HCT116 (cell line): ENCODE measurements at regions not wholly inside any gene's neighbourhood (a gene's known extent, or its start where the extent isn't known, plus 50 kb on each side); places are given as distances from the start of the nearest gene placed in this dataset.

Source experiments
- ATAC-seq: fragments of 200-7000 bp; cut with Tn5 transposase; 2 replicates; pipeline ENCODE4 v1.9.1; 2020; ENCODE audit warnings: mild to moderate bottlenecking, moderate library complexity
- BruUV-seq: library from RNA; stranded (reverse); fragments of 400-500 nt; replicated peaks from 2 replicates; lab custom pipeline; 2021; lab: Mats Ljungman, UMichigan
- CTCF ChIA-PET: fragments of 300-600 bp; sonication (Branson Sonifier 250); formaldehyde crosslinking; loops from one replicate; lab custom pipeline; 2021; ENCODE audit warnings: antibody characterized with exemption; lab: Charles Lee
- POLR2A ChIA-PET: fragments of 300-600, 350-600 bp; sonication (Branson Sonifier 250); formaldehyde crosslinking; loops from one replicate; lab custom pipeline; 2021; ENCODE audit warnings: antibody characterized with exemption; lab: Charles Lee
- RAD21 ChIA-PET, 2 experiments: fragments of 300-600 bp; sonication (Branson Sonifier 250); formaldehyde crosslinking; loops; one replicate each; lab custom pipeline; 2023; ENCODE audit warnings: low total read pairs in 2 of 2; ENCODE audit not compliant: uncharacterized antibody in 2 of 2, unreplicated experiment in 2 of 2, low non-redundant PET in 1 of 2; lab: Charles Lee
- DNase-seq: peaks from one replicate; pipeline ENCODE4 v3.0.0-alpha.2; 2010; ENCODE audit warnings: low read depth, low spot score
- H2AFZ ChIP-seq: fragments of 200-600 bp; shearing (Covaris generic), sonication (generic); 2 replicates; pipeline ENCODE4 v1.6.1; 2017; ENCODE audit warnings: low read depth, mixed run types, mixed read lengths, antibody characterized with exemption, low read length; ENCODE audit not compliant: poor library complexity, severe bottlenecking
- H3K27ac ChIP-seq: 2 replicates; pipeline ENCODE4 v1.5.1; 2012; ENCODE audit warnings: low read depth, low read length
- H3K27me3 ChIP-seq: fragments of 200-600 bp; sonication (generic); 2 replicates; pipeline ENCODE4 v1.6.1; 2016; ENCODE audit warnings: mixed run types, low read length, mixed read lengths; ENCODE audit not compliant: insufficient read depth
- H3K36me3 ChIP-seq, 2 experiments: fragments of 200-500 bp in 1 of 2; fragments of 200-600 bp in 1 of 2; sonication (Bioruptor generic) in 1 of 2; sonication (generic) in 1 of 2; 2 replicates each; pipeline versions ENCODE4 v1.5.1 to v1.6.1; 2014 to 2016; ENCODE audit warnings: low read length in 2 of 2, inconsistent platforms in 1 of 2, mixed read lengths in 1 of 2, mixed run types in 1 of 2; ENCODE audit not compliant: insufficient read depth in 2 of 2, control insufficient read depth in 1 of 2
- H3K4me1 ChIP-seq, 2 experiments: fragments of 200-600 bp in 1 of 2; sonication (generic) in 1 of 2; 2 replicates each; pipeline versions ENCODE4 v1.5.1 to v1.6.1; 2012 to 2017; ENCODE audit warnings: low read length in 2 of 2, inconsistent platforms in 1 of 2, mild to moderate bottlenecking in 1 of 2, mixed read lengths in 1 of 2, mixed run types in 1 of 2, moderate library complexity in 1 of 2; ENCODE audit not compliant: insufficient read depth in 2 of 2, control insufficient read depth in 1 of 2
- H3K4me2 ChIP-seq: fragments of 200-600 bp; sonication (generic); 2 replicates; pipeline ENCODE4 v1.6.1; 2017; ENCODE audit warnings: mixed run types, low read length, mixed read lengths
- H3K4me3 ChIP-seq, 2 experiments: fragments of 200-600 bp in 1 of 2; sonication (generic) in 1 of 2; replicated peaks in 1 of 2; 2 replicates each; pipeline ENCODE4 v1.5.1; 2011 to 2016; ENCODE audit warnings: low read length in 2 of 2, control low read depth in 1 of 2, low read depth in 1 of 2, mild to moderate bottlenecking in 1 of 2, mixed read lengths in 1 of 2, mixed run types in 1 of 2
- H3K79me2 ChIP-seq: fragments of 200-600 bp; sonication (generic); 2 replicates; pipeline ENCODE4 v1.6.1; 2017; ENCODE audit warnings: mild to moderate bottlenecking, mixed run types, low read length, moderate library complexity, mixed read lengths; ENCODE audit not compliant: insufficient read depth
- H3K9ac ChIP-seq: fragments of 200-600 bp; sonication (generic); 2 replicates; pipeline ENCODE4 v1.6.1; 2016; ENCODE audit warnings: low read length, mixed read lengths
- H3K9me2 ChIP-seq: fragments of 200-600 bp; sonication (generic), shearing (Covaris generic); 2 replicates; pipeline ENCODE4 v1.6.1; 2017; ENCODE audit warnings: mixed run types, mild to moderate bottlenecking, moderate library complexity; ENCODE audit not compliant: insufficient read depth
- H3K9me3 ChIP-seq, 2 experiments: fragments of 200-500 bp in 1 of 2; fragments of 200-600 bp in 1 of 2; sonication (Bioruptor generic) in 1 of 2; sonication (generic) in 1 of 2; 2 replicates each; pipeline ENCODE4 v1.6.1; 2014 to 2017; ENCODE audit warnings: low read length in 2 of 2, mixed read lengths in 2 of 2, inconsistent platforms in 1 of 2, low read depth in 1 of 2, mild to moderate bottlenecking in 1 of 2, mixed run types in 1 of 2, moderate library complexity in 1 of 2; ENCODE audit not compliant: control insufficient read depth in 1 of 2, insufficient read depth in 1 of 2
- H4K20me1 ChIP-seq: fragments of 200-600 bp; sonication (generic), shearing (Covaris generic); 2 replicates; pipeline ENCODE4 v1.6.1; 2017; ENCODE audit warnings: mixed run types, mild to moderate bottlenecking, moderate library complexity; ENCODE audit not compliant: insufficient read depth
- ATF3 ChIP-seq: IDR thresholded peaks from 2 replicates; pipeline ENCODE4 v1.6.1; 2012
- CBX3 ChIP-seq: IDR thresholded peaks from 2 replicates; pipeline ENCODE4 v1.6.1; 2012; ENCODE audit warnings: low read depth
- CEBPB ChIP-seq: IDR thresholded peaks from 2 replicates; pipeline ENCODE4 v1.6.1; 2012; ENCODE audit warnings: low read depth
- CTCF ChIP-seq, 3 experiments: fragments of 200-600 bp in 1 of 3; sonication (generic) in 1 of 3; IDR thresholded peaks in 2 of 3; conservative IDR thresholded peaks in 1 of 3; 2 replicates each; pipeline ENCODE4 v1.5.1; 2012 to 2017; ENCODE audit warnings: low read depth in 2 of 3, low read length in 2 of 3, antibody characterized with exemption in 1 of 3, borderline replicate concordance in 1 of 3, control low read depth in 1 of 3, mild to moderate bottlenecking in 1 of 3, mixed read lengths in 1 of 3, mixed run types in 1 of 3, moderate library complexity in 1 of 3; ENCODE audit not compliant: insufficient read depth in 1 of 3
- EZH2phosphoT487 ChIP-seq: fragments of 200-600 bp; IDR thresholded peaks from 2 replicates; pipeline ENCODE4 v1.6.1; 2018; ENCODE audit warnings: antibody characterized with exemption, borderline replicate concordance
- FOSL1 ChIP-seq: IDR thresholded peaks from 2 replicates; pipeline ENCODE4 v1.6.1; 2012; ENCODE audit warnings: low read depth
- JUND ChIP-seq: IDR thresholded peaks from 2 replicates; pipeline ENCODE4 v1.6.1; 2012
- MAX ChIP-seq: IDR thresholded peaks from 2 replicates; pipeline ENCODE4 v1.6.1; 2012
- POLR2A ChIP-seq: IDR thresholded peaks from 2 replicates; pipeline ENCODE4 v1.7.0; 2011; ENCODE audit warnings: borderline replicate concordance; ENCODE audit not compliant: insufficient read depth, insufficient read length; ENCODE audit errors: extremely low read depth
- POLR2AphosphoS5 ChIP-seq: IDR thresholded peaks from 2 replicates; pipeline ENCODE4 v1.6.1; 2011; ENCODE audit warnings: mild to moderate bottlenecking, low read depth, low read length, moderate library complexity
- RAD21 ChIP-seq: IDR thresholded peaks from 2 replicates; pipeline ENCODE4 v1.6.1; 2012; ENCODE audit warnings: low read depth, mild to moderate bottlenecking
- SIN3A ChIP-seq: IDR thresholded peaks from 2 replicates; pipeline ENCODE4 v1.6.1; 2012; ENCODE audit warnings: low read depth
- SP1 ChIP-seq: IDR thresholded peaks from 2 replicates; pipeline ENCODE4 v1.6.1; 2012; ENCODE audit warnings: low read depth
- SRF ChIP-seq: IDR thresholded peaks from 2 replicates; pipeline ENCODE4 v1.6.1; 2012; ENCODE audit warnings: low read depth
- YY1 ChIP-seq: IDR thresholded peaks from 2 replicates; pipeline ENCODE4 v1.6.1; 2011; ENCODE audit warnings: low read length, low read depth, moderate library complexity, mild to moderate bottlenecking; ENCODE audit not compliant: insufficient replicate concordance; ENCODE audit errors: extremely low read depth
- ZBTB33 ChIP-seq: IDR thresholded peaks from 2 replicates; pipeline ENCODE4 v1.6.1; 2011; ENCODE audit warnings: mild to moderate bottlenecking, low read length, moderate library complexity; ENCODE audit not compliant: insufficient replicate concordance; ENCODE audit errors: extremely low read depth
- ZFX ChIP-seq: fragments of 450-650 bp; IDR thresholded peaks from 2 replicates; pipeline ENCODE4 v1.6.1; 2017
- intact Hi-C: fragments of 100-400 bp; cut with micrococcal nuclease; formaldehyde crosslinking; loops from 2 replicates; pipeline ENCODE4 v1.10.0; 2022

GRCh38 chr4:26235500-26235899 is 85.3 kb upstream of the RBPJ start:
- no peak overlapping the region for H2AFZ ChIP-seq
- POLR2A ChIA-PET = interaction anchor here (0.6 kb wide), 1 partner anchor 16 kb away, joined by 3 read pairs; no protein-coding TSS in a partner anchor
- BruUV-seq = no TSS peak

GRCh38 chr4:26237916-26238315 is 82.9 kb upstream of the RBPJ start:
- H3K4me2 ChIP-seq = no peak overlapping the region
- ChIA-PET POLR2A (no interaction called here), CTCF (no interaction called here), RAD21 (no interaction called here)
- no peaks in the 10 kb centered on the region for H3K36me3 ChIP-seq
- no peaks in the 10 kb centered on the region for H3K9me3 ChIP-seq
- no TSS peak for BruUV-seq
- H4K20me1 ChIP-seq = no peaks in the 10 kb centered on the region
- intact Hi-C loops = no loop called here
- H3K9me2 ChIP-seq = no peaks in the 10 kb centered on the region
- peaks cover 0 to 16% of the 10 kb centered on the region in 2 experiments; a peak in 2 of 4 replicates for H3K4me1 ChIP-seq
- ATAC-seq (no peak), DNase-seq (no peak)
- no peak overlapping the region for H2AFZ ChIP-seq
- no peak overlapping the region for H3K4me3 ChIP-seq
- no peak overlapping the region for H3K27ac ChIP-seq
- no peak overlapping the region for H3K9ac ChIP-seq
- H3K27me3 ChIP-seq = no peaks in the 10 kb centered on the region
- H3K79me2 ChIP-seq = no peaks in the 10 kb centered on the region
- no peak for TF ChIP-seq ZFX
- no peak for TF ChIP-seq ATF3
- no peak for TF ChIP-seq CEBPB
- TF ChIP-seq POLR2AphosphoS5 = no peak
- no peak for TF ChIP-seq SIN3A
- TF ChIP-seq SP1 = no peak
- no peak for TF ChIP-seq YY1
- no peak for TF ChIP-seq EZH2phosphoT487
- TF ChIP-seq CTCF (IDR thresholded peaks at IDR 0.05 in 2 of 3, conservative IDR thresholded peaks at IDR 0.05 in 1 of 3; ENCODE audit: borderline replicate concordance in 1 of 3, insufficient read depth in 1 of 3, low read depth in 2 of 3, low read length in 2 of 3) = no peak
- TF ChIP-seq JUND = no peak
- TF ChIP-seq FOSL1 = no peak
- no peak for TF ChIP-seq POLR2A
- no peak for TF ChIP-seq MAX
- no peak for TF ChIP-seq ZBTB33
- TF ChIP-seq CBX3 = no peak

More at GRCh38 chr4:26235500-26235899, 85.3 kb upstream of the RBPJ start:
- no peak overlapping the region for H3K9ac ChIP-seq
- H3K4me2 ChIP-seq = no peak overlapping the region
- TF ChIP-seq RAD21 (peak; percentile 24; the same call in 1 of the 2 replicates), EZH2phosphoT487 (no peak), CEBPB (peak; percentile 42; the same call in 1 of the 2 replicates), SRF (no peak)
- RAD21 ChIA-PET = no interaction called here
- intact Hi-C loops = no loop called here
- no peaks in the 10 kb centered on the region for H3K9me3 ChIP-seq
- H3K36me3 ChIP-seq = no peaks in the 10 kb centered on the region
- H3K27me3 ChIP-seq = no peaks in the 10 kb centered on the region
- H3K4me3 ChIP-seq = no peak overlapping the region
- peaks cover 0 to 11% of the 10 kb centered on the region in 2 experiments; a peak in 1 of 4 replicates for H3K4me1 ChIP-seq
- DNase-seq = no peak
- no peaks in the 10 kb centered on the region for H4K20me1 ChIP-seq
- H3K27ac ChIP-seq = no peak overlapping the region
- H3K79me2 ChIP-seq = no peaks in the 10 kb centered on the region
- CTCF ChIA-PET = no interaction called here
- no peaks in the 10 kb centered on the region for H3K9me2 ChIP-seq
- no peak for ATAC-seq
